ENCODE measurements at regions not wholly inside any gene's neighbourhood (a gene's known extent, or its start where the extent isn't known, plus 50 kb on each side); places are given as distances from the start of the nearest gene placed in this dataset.

- no peak for DNase-seq
Observed at GRCh38 chr16:66240631-66241395, 125.7 kb upstream of the CDH5 start.

- no peak for DNase-seq
Observed at GRCh38 chr16:66240088-66240487, 126.4 kb upstream of the CDH5 start.

- DNase-seq: no peak
Observed at GRCh38 chr16:66238696-66239095, 127.8 kb upstream of the CDH5 start.

- DNase-seq: no peak
Observed at GRCh38 chr16:66236301-66236700, 130.2 kb upstream of the CDH5 start.

GRCh38 chr16:66231452-66232160 lies 134.9 kb upstream of the CDH5 start:
- DNase-seq: no peak

- DNase-seq: no peak
Observed at GRCh38 chr16:66229651-66230050, 136.8 kb upstream of the CDH5 start.

GRCh38 chr16:66228792-66229191 lies 137.7 kb upstream of the CDH5 start:
- no peak for DNase-seq

- no peak for DNase-seq
Observed at GRCh38 chr16:66227766-66228530, 138.5 kb upstream of the CDH5 start.

GRCh38 chr16:66226762-66227161 lies 139.7 kb upstream of the CDH5 start:
- DNase-seq: no peak

GRCh38 chr16:66225696-66226095 lies 140.8 kb upstream of the CDH5 start:
- no peak for DNase-seq

- DNase-seq: no peak
Observed at GRCh38 chr16:66224626-66225025, 141.9 kb upstream of the CDH5 start.

GRCh38 chr16:66224186-66224585 lies 142.3 kb upstream of the CDH5 start:
- DNase-seq: no peak

GRCh38 chr16:66223176-66223780 lies 143.2 kb upstream of the CDH5 start:
- DNase-seq: no peak

- no peak for DNase-seq
Observed at GRCh38 chr16:66222756-66223155, 143.7 kb upstream of the CDH5 start.

GRCh38 chr16:66220702-66221101 lies 145.8 kb upstream of the CDH5 start:
- DNase-seq: peak; percentile 50

GRCh38 chr16:66219491-66219890 lies 147.0 kb upstream of the CDH5 start:
- DNase-seq: no peak

- DNase-seq: no peak
Observed at GRCh38 chr16:66212428-66212827, 154.1 kb upstream of the CDH5 start.

- no peak for DNase-seq
Observed at GRCh38 chr16:66211651-66212050, 154.8 kb upstream of the CDH5 start.

- no peak for DNase-seq
Observed at GRCh38 chr16:66207883-66208265, 158.6 kb upstream of the CDH5 start.

GRCh38 chr16:66207139-66207882 lies 159.2 kb upstream of the CDH5 start:
- peak; percentile 65 for DNase-seq

GRCh38 chr16:66206363-66206762 lies 160.1 kb upstream of the CDH5 start:
- no peak for DNase-seq

Data from NCI-H1092 treated with DMSO at 0.1 percent for 48 hours (cell line).